Gastroesophageal sphincter (tissue), 4 donors: ENCODE measurements at regions not wholly inside any gene's neighbourhood (a gene's known extent, or its start where the extent isn't known, plus 50 kb on each side); places are given as distances from the start of the nearest gene placed in this dataset.

ENCODE experiments used
- ATAC-seq: fragments of 150-250 bp; one replicate; pipeline ENCODE4 v1.9.1; 2016; ENCODE audit warnings: mild to moderate bottlenecking, moderate library complexity
- H3K27ac ChIP-seq, 4 donors: fragments of 200-600 bp; sonication (generic) in 3 of 4; 1 replicate in 3 of 4; 2 replicates in 1 of 4; pipeline ENCODE4 v1.5.1; 2016 to 2019
- H3K27me3 ChIP-seq: fragments of 200-600 bp; sonication (generic); one replicate; pipeline ENCODE4 v1.5.1; 2019
- H3K36me3 ChIP-seq, 2 donors: fragments of 200-600 bp; sonication (generic); one replicate each; pipeline ENCODE4 v1.5.1; 2019; ENCODE audit warnings: control low read depth in 1 of 2
- H3K4me1 ChIP-seq, 3 donors: fragments of 200-600 bp; sonication (generic); 1 replicate in 2 of 3; 2 replicates in 1 of 3; pipeline ENCODE4 v1.5.1; 2016 to 2019; ENCODE audit warnings: control low read depth in 2 of 3
- H3K4me3 ChIP-seq, 2 donors: fragments of 200-600 bp; sonication (generic); one replicate each; pipeline ENCODE4 v1.5.1; 2019; ENCODE audit warnings: mild to moderate bottlenecking in 1 of 2, moderate library complexity in 1 of 2
- H3K9me3 ChIP-seq, 3 donors: fragments of 200-600 bp; sonication (generic); one replicate each; pipeline ENCODE4 v1.5.1; 2017 to 2019; ENCODE audit warnings: control low read depth in 2 of 3
- CTCF ChIP-seq, 4 experiments: fragments of 200-600 bp in 2 of 4; fragments of 450-650 bp in 2 of 4; sonication (generic) in 1 of 4; IDR thresholded peaks; one replicate each; pipeline ENCODE4 v1.5.1; 2017 to 2019; ENCODE audit warnings: antibody characterized with exemption in 4 of 4, mild to moderate bottlenecking in 2 of 4, moderate library complexity in 2 of 4
- EP300 ChIP-seq: sonication (generic); formaldehyde crosslinking; IDR thresholded peaks from one replicate; pipeline ENCODE4 v1.6.1; 2017; ENCODE audit warnings: antibody characterized with exemption, mild to moderate bottlenecking
- POLR2A ChIP-seq, 2 donors: fragments of 450-650 bp; IDR thresholded peaks; one replicate each; pipeline ENCODE4 v1.6.1; 2017; ENCODE audit warnings: antibody characterized with exemption in 2 of 2, mild to moderate bottlenecking in 2 of 2, moderate library complexity in 1 of 2
- POLR2AphosphoS5 ChIP-seq: sonication (generic); formaldehyde crosslinking; IDR thresholded peaks from one replicate; pipeline ENCODE4 v1.6.1; 2017; ENCODE audit warnings: antibody characterized with exemption
- WGBS, 2 donors: methylation state at CpG; one replicate each; pipeline ENCODE4 v1.1.5; 2018; ENCODE audit warnings: low coverage in 1 of 2; 5-methylcytosine and 5-hydroxymethylcytosine counted together

GRCh38 chr4:181308476-181309312 is 934.5 kb upstream of the TENM3 start:
- Histone ChIP-seq H3K27me3 (no peaks in the 10 kb centered on the region), H3K27ac (no peak overlapping the region), H3K4me3 (no peak overlapping the region), H3K4me1 (no peaks in the 10 kb centered on the region), H3K9me3 (no peaks in the 10 kb centered on the region), H3K36me3 (no peaks in the 10 kb centered on the region)
- TF ChIP-seq EP300 (no peak), CTCF (IDR thresholded peaks at IDR 0.05) (no peak), POLR2AphosphoS5 (no peak), POLR2A (IDR thresholded peaks at IDR 0.05) (no peak)
- no peak for ATAC-seq
- WGBS, 2 donors: 37 to 43% methylated on average over 5 to 7 of the region's 7 CpGs

- no peak overlapping the region for H3K27ac ChIP-seq
- no peaks in the 10 kb centered on the region for H3K36me3 ChIP-seq
- WGBS, 2 donors: 0 to 33% methylated on average over 1 to 3 of the region's 4 CpGs
- H3K27me3 ChIP-seq: no peaks in the 10 kb centered on the region
- ATAC-seq: no peak
- no peak for TF ChIP-seq POLR2AphosphoS5
- no peak for TF ChIP-seq EP300
- no peak for TF ChIP-seq CTCF (IDR thresholded peaks at IDR 0.05)
- no peak for TF ChIP-seq POLR2A (IDR thresholded peaks at IDR 0.05)
- no peak overlapping the region for H3K4me3 ChIP-seq
- H3K9me3 ChIP-seq: no peaks in the 10 kb centered on the region
- no peaks in the 10 kb centered on the region for H3K4me1 ChIP-seq
Observed at GRCh38 chr4:181312066-181312465, 931.1 kb upstream of the TENM3 start.

- Histone ChIP-seq H3K27me3 (no peaks in the 10 kb centered on the region), H3K27ac (no peak overlapping the region), H3K4me3 (no peak overlapping the region), H3K9me3 (no peaks in the 10 kb centered on the region), H3K36me3 (no peaks in the 10 kb centered on the region), H3K4me1 (no peaks in the 10 kb centered on the region)
- ATAC-seq: no peak
- WGBS, 2 donors: 49 to 64% methylated on average over 5 of the region's 5 CpGs
- TF ChIP-seq POLR2AphosphoS5 (no peak), POLR2A (IDR thresholded peaks at IDR 0.05) (no peak), CTCF (IDR thresholded peaks at IDR 0.05) (no peak), EP300 (no peak)
Observed at GRCh38 chr4:181319629-181320028, 923.6 kb upstream of the TENM3 start.

GRCh38 chr4:181323061-181323460 is 920.1 kb upstream of the TENM3 start:
- TF ChIP-seq CTCF (IDR thresholded peaks at IDR 0.05): no peak
- no peak for TF ChIP-seq POLR2A (IDR thresholded peaks at IDR 0.05)
- no peak for TF ChIP-seq POLR2AphosphoS5
- TF ChIP-seq EP300: no peak
- H3K36me3 ChIP-seq: no peaks in the 10 kb centered on the region
- 69 to 73% methylated on average over 2 of the region's 2 CpGs for WGBS, 2 donors
- H3K27ac ChIP-seq: no peak overlapping the region
- no peak for ATAC-seq
- no peaks in the 10 kb centered on the region for H3K27me3 ChIP-seq
- H3K9me3 ChIP-seq: no peaks in the 10 kb centered on the region
- no peaks in the 10 kb centered on the region for H3K4me1 ChIP-seq
- H3K4me3 ChIP-seq: no peak overlapping the region

GRCh38 chr4:181330654-181331201 is 912.5 kb upstream of the TENM3 start:
- Histone ChIP-seq H3K27me3 (no peaks in the 10 kb centered on the region), H3K27ac (no peak overlapping the region), H3K4me1 (no peaks in the 10 kb centered on the region), H3K9me3 (no peaks in the 10 kb centered on the region), H3K36me3 (no peaks in the 10 kb centered on the region), H3K4me3 (no peak overlapping the region)
- WGBS, 2 donors: 26 to 27% methylated on average over 3 to 4 of the region's 4 CpGs
- TF ChIP-seq POLR2AphosphoS5: no peak
- no peak for TF ChIP-seq CTCF (IDR thresholded peaks at IDR 0.05)
- no peak for TF ChIP-seq EP300
- TF ChIP-seq POLR2A (IDR thresholded peaks at IDR 0.05): no peak
- ATAC-seq: no peak
